ENCODE measurements at regions not wholly inside any gene's neighbourhood (a gene's known extent, or its start where the extent isn't known, plus 50 kb on each side); places are given as distances from the start of the nearest gene placed in this dataset.

- no peak for TF ChIP-seq CTCF (IDR thresholded peaks at IDR 0.05; ENCODE audit: borderline replicate concordance, extremely low read depth, insufficient read depth)
- Histone ChIP-seq H3K36me3 (ENCODE audit: control insufficient read depth in 2 of 3, insufficient read depth in 3 of 3, low read length in 3 of 3) (no peaks in the 10 kb centered on the region), H3K27me3 (ENCODE audit: control insufficient read depth, insufficient read depth, low read length) (no peaks in the 10 kb centered on the region), H3K4me1 (ENCODE audit: control insufficient read depth in 2 of 3, insufficient read depth in 2 of 3, low read depth in 1 of 3, low read length in 3 of 3) (no peaks in the 10 kb centered on the region), H3K4me3 (ENCODE audit: low read length in 3 of 3) (no peak overlapping the region), H3K9ac (ENCODE audit: low read length in 3 of 3) (no peak overlapping the region), H3K9me3 (ENCODE audit: control insufficient read depth in 2 of 3, insufficient read depth in 1 of 3, low read length in 3 of 3) (no peaks in the 10 kb centered on the region), H3K27ac (ENCODE audit: low read depth in 2 of 2, low read length in 2 of 2) (no peak overlapping the region)
- FAIRE-seq (no peak), DNase-seq (no peak)
- intact Hi-C loops (cut with DNase I), result no loop called here
Measured at GRCh38 chr1:82979593-82980236, 1019.2 kb downstream of the TTLL7 start.

DNA sequence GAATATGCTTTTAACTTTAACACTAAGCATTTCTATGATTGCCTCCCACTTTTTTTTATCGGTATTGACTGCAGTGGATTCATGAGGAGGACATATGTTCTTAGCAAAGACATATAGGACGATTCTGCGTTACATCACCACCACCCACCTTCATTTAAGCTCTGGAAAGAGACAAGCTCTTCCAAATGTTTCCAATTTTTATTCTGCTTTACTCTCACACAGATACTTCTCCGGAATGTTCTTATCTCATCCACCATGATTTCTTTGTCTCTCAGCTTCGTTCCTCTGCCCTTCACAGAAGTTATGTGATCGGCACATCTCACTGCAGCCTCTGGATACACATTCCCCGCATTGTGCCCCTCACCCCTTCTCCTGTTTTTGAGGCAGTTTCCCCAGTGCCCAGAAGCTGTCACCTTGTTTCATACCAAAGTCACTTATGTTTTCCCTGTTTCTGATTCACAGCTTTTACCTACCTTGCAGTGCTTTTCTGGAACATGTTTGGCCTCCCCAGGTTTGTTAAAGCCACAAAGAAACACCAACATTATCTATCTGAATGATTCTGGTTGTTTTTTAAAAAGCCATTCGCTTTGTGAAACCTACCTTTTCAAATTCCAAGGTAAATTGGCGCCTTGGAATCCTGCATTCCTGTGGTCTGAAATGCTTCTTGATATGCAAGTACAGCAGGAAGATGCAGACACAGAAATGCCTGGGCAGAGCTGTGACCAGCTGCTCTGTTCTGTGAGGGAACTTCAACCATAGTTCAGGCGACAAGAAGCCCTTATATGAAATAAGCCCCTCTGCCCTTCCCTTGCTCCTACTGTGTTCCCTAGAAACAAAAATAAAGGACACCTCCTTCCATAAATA, 1020.2 kb downstream of the TTLL7 start:
- DNase-seq, result peak in 3 of 5 donors; percentile 16 to 24 (median 22)
- Histone ChIP-seq H3K36me3 (ENCODE audit: control insufficient read depth in 2 of 3, insufficient read depth in 3 of 3, low read length in 3 of 3) (no peaks in the 10 kb centered on the region), H3K27me3 (ENCODE audit: control insufficient read depth, insufficient read depth, low read length) (no peaks in the 10 kb centered on the region), H3K4me3 (ENCODE audit: low read length in 3 of 3) (no peak overlapping the region), H3K9me3 (ENCODE audit: control insufficient read depth in 2 of 3, insufficient read depth in 1 of 3, low read length in 3 of 3) (no peaks in the 10 kb centered on the region), H3K4me1 (ENCODE audit: control insufficient read depth in 2 of 3, insufficient read depth in 2 of 3, low read depth in 1 of 3, low read length in 3 of 3) (no peaks in the 10 kb centered on the region), H3K9ac (ENCODE audit: low read length in 3 of 3) (no peak overlapping the region), H3K27ac (ENCODE audit: low read depth in 2 of 2, low read length in 2 of 2) (no peak overlapping the region)
- no peak for FAIRE-seq
- intact Hi-C loops (cut with DNase I), result no loop called here
- TF ChIP-seq CTCF (IDR thresholded peaks at IDR 0.05; ENCODE audit: borderline replicate concordance, extremely low read depth, insufficient read depth), result no peak

GRCh38 chr1:82972841-82973553, 1025.9 kb downstream of the TTLL7 start:
- H3K27ac ChIP-seq (ENCODE audit: low read depth in 2 of 2, low read length in 2 of 2), result no peak overlapping the region
- H3K9me3 ChIP-seq (ENCODE audit: control insufficient read depth in 2 of 3, insufficient read depth in 1 of 3, low read length in 3 of 3), result no peaks in the 10 kb centered on the region
- intact Hi-C loops (cut with DNase I), result no loop called here
- no peak for TF ChIP-seq CTCF (IDR thresholded peaks at IDR 0.05; ENCODE audit: borderline replicate concordance, extremely low read depth, insufficient read depth)
- H3K27me3 ChIP-seq (ENCODE audit: control insufficient read depth, insufficient read depth, low read length), result no peaks in the 10 kb centered on the region
- H3K9ac ChIP-seq (ENCODE audit: low read length in 3 of 3), result no peak overlapping the region
- no peaks in the 10 kb centered on the region for H3K36me3 ChIP-seq (ENCODE audit: control insufficient read depth in 2 of 3, insufficient read depth in 3 of 3, low read length in 3 of 3)
- FAIRE-seq (no peak), DNase-seq (no peak)
- H3K4me3 ChIP-seq (ENCODE audit: low read length in 3 of 3), result no peak overlapping the region
- H3K4me1 ChIP-seq (ENCODE audit: control insufficient read depth in 2 of 3, insufficient read depth in 2 of 3, low read depth in 1 of 3, low read length in 3 of 3), result no peaks in the 10 kb centered on the region
